IMR-90 (cell line): ENCODE measurements at regions not wholly inside any gene's neighbourhood (a gene's known extent, or its start where the extent isn't known, plus 50 kb on each side); places are given as distances from the start of the nearest gene placed in this dataset. TPM values are rescaled to one million over a fixed set of nuclear protein-coding genes. Genes with fewer than 3 reads are reported as not detected.
A peak's percentile ranks its signal among the peaks of the same experiment; 100 is the strongest.

Source experiments
- ATAC-seq: fragments of 200-7000 bp; cut with Tn5 transposase; 2 replicates; pipeline ENCODE4 v1.9.1; 2020; ENCODE audit warnings: low read depth, mild to moderate bottlenecking, moderate library complexity
- BruUV-seq: library from RNA; stranded (reverse); fragments of 400-500 nt; replicated peaks from 2 replicates; lab custom pipeline; 2021; lab: Mats Ljungman, UMichigan
- CTCF ChIA-PET: fragments of 300-600 bp; formaldehyde crosslinking; extraction: SDS; loops from one replicate; lab custom pipeline; 2021; ENCODE audit warnings: antibody characterized with exemption; lab: Yijun Ruan, JAX
- POLR2A ChIA-PET: fragments of 300-600 bp; sonication (Branson Sonifier 250); formaldehyde crosslinking; loops from one replicate; lab custom pipeline; 2022; ENCODE audit warnings: antibody characterized with exemption; ENCODE audit not compliant: unreplicated experiment; lab: Charles Lee
- DNase-seq: peaks from one replicate; pipeline ENCODE4 v3.0.0; 2013
- H2AFZ ChIP-seq: replicated peaks from 2 replicates; pipeline ENCODE3; 2013; ENCODE audit warnings: low read length, mild to moderate bottlenecking; ENCODE audit not compliant: poor library complexity
- H2AK5ac ChIP-seq: 2 replicates; pipeline ENCODE4 v1.6.1; 2013; ENCODE audit warnings: low read depth, low read length, inconsistent platforms
- H2AK9ac ChIP-seq: replicated peaks from 2 replicates; pipeline ENCODE3; 2013; ENCODE audit warnings: mild to moderate bottlenecking, low read depth, low read length, moderate library complexity; ENCODE audit not compliant: poor library complexity
- H2BK120ac ChIP-seq: 2 replicates; pipeline ENCODE4 v1.6.1; 2013; ENCODE audit warnings: low read depth, low read length, inconsistent platforms
- H2BK15ac ChIP-seq: 3 replicates; pipeline ENCODE4 v1.6.1; 2013; ENCODE audit warnings: low read depth, low read length, inconsistent platforms
- H2BK20ac ChIP-seq: 2 replicates; pipeline ENCODE4 v1.6.1; 2013; ENCODE audit warnings: low read depth, mild to moderate bottlenecking, inconsistent platforms, low read length, moderate library complexity
- H2BK5ac ChIP-seq: 2 replicates; pipeline ENCODE4 v1.6.1; 2013; ENCODE audit warnings: mild to moderate bottlenecking, low read depth, low read length, inconsistent platforms; ENCODE audit not compliant: poor library complexity, severe bottlenecking
- H3K14ac ChIP-seq: replicated peaks from 2 replicates; pipeline ENCODE4 v1.6.1; 2013; ENCODE audit warnings: low read depth, low read length, inconsistent platforms
- H3K18ac ChIP-seq: 2 replicates; pipeline ENCODE4 v1.6.1; 2013; ENCODE audit warnings: low read depth, low read length, control low read depth
- H3K23ac ChIP-seq: 2 replicates; pipeline ENCODE4 v1.6.1; 2013; ENCODE audit warnings: low read depth, low read length, inconsistent platforms
- H3K27ac ChIP-seq: 2 replicates; pipeline ENCODE4 v1.5.1; 2013; ENCODE audit warnings: mild to moderate bottlenecking, control low read depth, low read length; ENCODE audit not compliant: insufficient read depth
- H3K27me3 ChIP-seq: 2 replicates; pipeline ENCODE4 v1.6.1; 2013; ENCODE audit warnings: low read length; ENCODE audit not compliant: control insufficient read depth, insufficient read depth
- H3K36me3 ChIP-seq: 2 replicates; pipeline ENCODE4 v1.6.1; 2013; ENCODE audit warnings: low read length, mixed read lengths; ENCODE audit not compliant: control insufficient read depth, insufficient read depth
- H3K4ac ChIP-seq: 2 replicates; pipeline ENCODE4 v1.6.1; 2013; ENCODE audit warnings: low read depth, low read length, inconsistent platforms
- H3K4me1 ChIP-seq: 2 replicates; pipeline ENCODE4 v1.6.1; 2013; ENCODE audit warnings: low read length, mixed read lengths; ENCODE audit not compliant: control insufficient read depth, insufficient read depth
- H3K4me2 ChIP-seq: 2 replicates; pipeline ENCODE4 v1.6.1; 2013; ENCODE audit warnings: low read depth, mild to moderate bottlenecking, control low read depth, low read length, moderate library complexity
- H3K4me3 ChIP-seq: 2 replicates; pipeline ENCODE4 v1.5.1; 2013; ENCODE audit warnings: low read depth, mild to moderate bottlenecking, control low read depth, low read length, moderate library complexity; ENCODE audit not compliant: insufficient read depth
- H3K56ac ChIP-seq: 2 replicates; pipeline ENCODE4 v1.6.1; 2013; ENCODE audit warnings: low read length, inconsistent platforms; ENCODE audit not compliant: insufficient read depth; ENCODE audit errors: extremely low read depth
- H3K79me1 ChIP-seq, 2 experiments: 2 replicates each; pipeline ENCODE4 v1.6.1; 2013; ENCODE audit warnings: low read length in 2 of 2, inconsistent platforms in 1 of 2, low read depth in 1 of 2
- H3K9ac ChIP-seq: 2 replicates; pipeline ENCODE4 v1.6.1; 2013; ENCODE audit warnings: low read depth, low read length, control low read depth
- H3K9me1 ChIP-seq: 2 replicates; pipeline ENCODE4 v1.6.1; 2013; ENCODE audit warnings: low read length, inconsistent platforms; ENCODE audit not compliant: insufficient read depth
- H3K9me3 ChIP-seq: 2 replicates; pipeline ENCODE4 v1.6.1; 2013; ENCODE audit warnings: low read length; ENCODE audit not compliant: control insufficient read depth, insufficient read depth
- H4K20me1 ChIP-seq: 2 replicates; pipeline ENCODE4 v1.6.1; 2013; ENCODE audit warnings: low read length, inconsistent platforms; ENCODE audit not compliant: insufficient read depth
- H4K5ac ChIP-seq: 2 replicates; pipeline ENCODE4 v1.6.1; 2013; ENCODE audit warnings: mild to moderate bottlenecking, low read depth, low read length, control low read depth
- H4K8ac ChIP-seq, 2 experiments: 2 replicates each; pipeline ENCODE4 v1.6.1; 2013; ENCODE audit warnings: low read depth in 2 of 2, low read length in 2 of 2, control low read depth in 1 of 2, inconsistent platforms in 1 of 2
- H4K91ac ChIP-seq: 2 replicates; pipeline ENCODE4 v1.6.1; 2013; ENCODE audit warnings: low read depth, low read length, inconsistent platforms; ENCODE audit not compliant: insufficient read depth
- MAFK ChIP-seq: IDR thresholded peaks from 2 replicates; pipeline ENCODE4 v1.6.1; 2012; ENCODE audit warnings: low read depth, low read length, improper control_type of control experiment
- WGBS, 2 experiments: methylation state at CpG; one replicate each; pipeline versions ENCODE4 v1.1.5 to v1.1.7; 2013; ENCODE audit warnings: missing lambda C conversion rate in 2 of 2; ENCODE audit not compliant: insufficient read length in 1 of 2; ENCODE audit errors: extremely low coverage in 2 of 2; 5-methylcytosine and 5-hydroxymethylcytosine counted together
- dilution Hi-C: fragments of 300-500 bp; cut with HindIII; formaldehyde crosslinking; loops from one replicate; pipeline ENCODE4 v1.14.3; 2018; ENCODE audit warnings: low sequenced_read_pairs; ENCODE audit not compliant: unreplicated experiment
- in situ Hi-C: fragments of 300-500 bp; cut with MboI; formaldehyde crosslinking; loops from 3 replicates; pipeline ENCODE4 v1.14.3; 2019; ENCODE audit warnings: low sequenced_read_pairs, inconsistent platforms, mixed read lengths
- intact Hi-C: fragments of 100-400 bp; cut with micrococcal nuclease; formaldehyde crosslinking; loops from 2 replicates; pipeline ENCODE4 v1.10.0; 2022
- microRNA-seq, 2 experiments: library from miRNA; stranded (forward) in 1 of 2; unstranded in 1 of 2; fragments of 10-50 nt in 1 of 2; fragments of <30 nt in 1 of 2; gene quantifications in 1 of 2; microRNA quantifications in 1 of 2; one replicate each; pipeline versions ENCODE3 to v1.1.0; 2013 to 2020; ENCODE audit not compliant: insufficient read depth in 1 of 2, insufficient read length in 1 of 2, unreplicated experiment in 1 of 2
- small RNA-seq, 5 experiments: library from RNA; depleted of rRNA; stranded (forward); fragments of <200 nt; gene quantifications; one replicate each; pipeline ENCODE3, GENCODE V24; 2012
- TF ChIP-seq, protein P1 (sequence below): fragments of 150-350 bp; IDR thresholded peaks from 2 replicates; pipeline ENCODE4 v1.6.1; 2017; ENCODE audit warnings: mild to moderate bottlenecking, antibody characterized with exemption, low read length, low read depth

DNA sequence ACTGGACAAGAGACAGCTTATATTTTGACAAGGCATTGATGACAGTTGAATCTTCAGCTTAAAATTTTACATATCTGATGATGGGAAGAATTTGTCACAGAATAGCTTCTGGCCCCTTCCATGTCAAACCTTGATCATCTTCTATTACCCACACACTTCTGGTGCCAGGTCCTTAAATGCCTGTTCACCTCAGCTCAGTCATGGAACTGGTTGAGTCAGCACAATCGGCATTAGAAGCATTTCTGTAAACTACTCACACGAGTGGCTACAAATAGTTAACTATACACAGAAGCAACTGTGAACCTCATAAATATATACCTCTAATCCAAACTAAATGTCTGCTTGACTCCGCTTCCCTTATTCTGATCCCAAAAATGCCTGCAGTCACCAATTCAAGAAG is 161.2 kb downstream of the FOXO1 start:
- Histone ChIP-seq H2AK9ac (no peak overlapping the region), H3K56ac (no peak overlapping the region), H3K4me3 (no peak overlapping the region), H3K27me3 (no peaks in the 10 kb centered on the region), H3K14ac (no peak overlapping the region), H2BK20ac (no peak overlapping the region), H4K5ac (no peak overlapping the region), H2AFZ (no peak overlapping the region), H3K9me1 (no peaks in the 10 kb centered on the region), H4K8ac (no peak overlapping the region), H3K4me2 (no peak overlapping the region), H2AK5ac (no peak overlapping the region), H3K79me1 (no peaks in the 10 kb centered on the region), H4K20me1 (no peaks in the 10 kb centered on the region), H3K4ac (no peak overlapping the region), H4K91ac (no peak overlapping the region), H2BK120ac (no peak overlapping the region), H3K27ac (no peak overlapping the region), H3K9me3 (0 out of 2 replicates have a peak, but pooled peaks cover under 1% of the 10 kb centered on the region), H3K18ac (no peak overlapping the region), H3K9ac (no peak overlapping the region), H3K4me1 (no peaks in the 10 kb centered on the region), H3K36me3 (no peaks in the 10 kb centered on the region), H2BK15ac (no peak overlapping the region), H3K23ac (no peak overlapping the region), H2BK5ac (no peak overlapping the region)
- dilution Hi-C loops: no loop called here
- in situ Hi-C loops: no loop called here
- ChIA-PET CTCF (interaction anchor here (1.1 kb wide), 1 partner anchor 17 kb away, joined by 3 read pairs; no protein-coding TSS in a partner anchor), POLR2A (no interaction called here)
- no peak for DNase-seq
- no peak for ATAC-seq
- 100% methylated on average over 2 of the region's 3 CpGs; no CpG with 5 or more reads in 1 of the 2 experiments for WGBS, 2 experiments
- TF ChIP-seq, protein P1, sequence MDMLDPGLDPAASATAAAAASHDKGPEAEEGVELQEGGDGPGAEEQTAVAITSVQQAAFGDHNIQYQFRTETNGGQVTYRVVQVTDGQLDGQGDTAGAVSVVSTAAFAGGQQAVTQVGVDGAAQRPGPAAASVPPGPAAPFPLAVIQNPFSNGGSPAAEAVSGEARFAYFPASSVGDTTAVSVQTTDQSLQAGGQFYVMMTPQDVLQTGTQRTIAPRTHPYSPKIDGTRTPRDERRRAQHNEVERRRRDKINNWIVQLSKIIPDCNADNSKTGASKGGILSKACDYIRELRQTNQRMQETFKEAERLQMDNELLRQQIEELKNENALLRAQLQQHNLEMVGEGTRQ: no peak
- TF ChIP-seq MAFK: peak; percentile 30; the same call in 1 of the 2 replicates
- intact Hi-C loops: no loop called here
- BruUV-seq: no TSS peak

Small RNAs in the stretch of these regions (microRNA-seq; reads per million reads assigned to microRNA genes)
- gene RF00108 (ENCODE audit: insufficient read depth, insufficient read length) (not detected), gene RNY3P9 (ENCODE audit: insufficient read depth, insufficient read length) (not detected), gene RPL17P51 (ENCODE audit: insufficient read depth, insufficient read length) (not detected)

Small RNAs in the stretch of these regions (small RNA-seq; reads per million reads assigned to genes)
- gene RF00108: 0 to 0.04 (median 0) reads per million in 5 experiments
- 0 reads per million in 5 experiments for gene RNY3P9
- gene RPL17P51: 0 to 0.08 (median 0) reads per million in 5 experiments
